Smooth muscle cell (in vitro differentiated cells): ENCODE measurements at regions not wholly inside any gene's neighbourhood (a gene's known extent, or its start where the extent isn't known, plus 50 kb on each side); places are given as distances from the start of the nearest gene placed in this dataset.

Experiments
- DNase-seq: peaks from one replicate; lab custom pipeline; 2025; ENCODE audit not compliant: unreplicated experiment; lab: John Stamatoyannopoulos, UW
- H2AFZ ChIP-seq: fragments of 200-600 bp; sonication (generic); 2 replicates; pipeline ENCODE4 v1.6.0; 2016; ENCODE audit warnings: antibody characterized with exemption, low read depth, mild to moderate bottlenecking
- H3F3A ChIP-seq: fragments of 200-600 bp; sonication (generic); 2 replicates; pipeline ENCODE4 v1.6.0; 2017; ENCODE audit warnings: antibody characterized with exemption, low read depth
- H3K27ac ChIP-seq: fragments of 200-600 bp; sonication (generic); 2 replicates; pipeline ENCODE4 v1.5.1; 2016; ENCODE audit warnings: low read depth, mild to moderate bottlenecking
- H3K27me3 ChIP-seq: fragments of 200-600 bp; sonication (generic); 2 replicates; pipeline ENCODE4 v1.6.1; 2016; ENCODE audit warnings: low read depth, mild to moderate bottlenecking
- H3K36me3 ChIP-seq: fragments of 200-600 bp; sonication (generic); 2 replicates; pipeline ENCODE4 v1.5.1; 2016; ENCODE audit warnings: low read depth
- H3K4me1 ChIP-seq: fragments of 200-600 bp; sonication (generic); 2 replicates; pipeline ENCODE4 v1.5.1; 2016; ENCODE audit warnings: low read depth
- H3K4me2 ChIP-seq: fragments of 200-600 bp; sonication (generic); 2 replicates; pipeline ENCODE4 v1.6.0; 2016; ENCODE audit warnings: mild to moderate bottlenecking
- H3K4me3 ChIP-seq: fragments of 200-600 bp; sonication (generic); 2 replicates; pipeline ENCODE4 v1.5.1; 2016; ENCODE audit warnings: mild to moderate bottlenecking
- H3K79me2 ChIP-seq: fragments of 200-600 bp; sonication (generic); 2 replicates; pipeline ENCODE4 v1.6.0; 2016; ENCODE audit warnings: low read depth, mild to moderate bottlenecking
- H3K9ac ChIP-seq: fragments of 200-600 bp; sonication (generic); 2 replicates; pipeline ENCODE4 v1.6.0; 2016; ENCODE audit warnings: low read depth
- H3K9me3 ChIP-seq: fragments of 200-600 bp; sonication (generic); replicated peaks from 2 replicates; pipeline ENCODE4 v1.5.1; 2016; ENCODE audit warnings: low read depth
- H4K20me1 ChIP-seq: fragments of 200-600 bp; sonication (generic); 2 replicates; pipeline ENCODE4 v1.6.0; 2016; ENCODE audit warnings: low read depth
- CTCF ChIP-seq: fragments of 200-600 bp; sonication (generic); IDR thresholded peaks from 2 replicates; pipeline ENCODE4 v1.5.1; 2017; ENCODE audit warnings: borderline replicate concordance, mild to moderate bottlenecking, antibody characterized with exemption; ENCODE audit not compliant: insufficient read depth, poor library complexity, severe bottlenecking
- WGBS: methylation state at CpG from one replicate; pipeline ENCODE4 v1.1.7; 2016; ENCODE audit warnings: low lambda C conversion rate; 5-methylcytosine and 5-hydroxymethylcytosine counted together

- H2AFZ ChIP-seq = peak overlapping the region; percentile 85
- H3K9ac ChIP-seq = peak overlapping the region; percentile 35
- H3K79me2 ChIP-seq = no peaks in the 10 kb centered on the region
- no peaks in the 10 kb centered on the region for H3K9me3 ChIP-seq
- H3K27ac ChIP-seq = no peak overlapping the region
- no peaks in the 10 kb centered on the region for H3K36me3 ChIP-seq
- H3F3A ChIP-seq = no peaks in the 10 kb centered on the region
- 49% methylated on average over 20 of the region's 20 CpGs for WGBS
- H3K4me3 ChIP-seq = peak overlapping the region; percentile 31
- H3K4me2 ChIP-seq = peak overlapping the region; percentile 79
- H3K27me3 ChIP-seq = no peaks in the 10 kb centered on the region
- H3K4me1 ChIP-seq = peaks cover 21% of the 10 kb centered on the region
- DNase-seq = no peak
- H4K20me1 ChIP-seq = no peaks in the 10 kb centered on the region
- TF ChIP-seq CTCF = no peak
These were observed 73.1 kb downstream of the MYCN start for GRCh38 chr2:16013359-16013911.

GRCh38 chr2:16012626-16013358 is 72.4 kb downstream of the MYCN start:
- H3K4me2 ChIP-seq = peak overlapping the region; percentile 79
- peak overlapping the region; percentile 16 for H3K27ac ChIP-seq
- H3K36me3 ChIP-seq = no peaks in the 10 kb centered on the region
- H4K20me1 ChIP-seq = no peaks in the 10 kb centered on the region
- no peaks in the 10 kb centered on the region for H3K27me3 ChIP-seq
- H3K4me3 ChIP-seq = peak overlapping the region; percentile 31
- peak overlapping the region; percentile 85 for H2AFZ ChIP-seq
- TF ChIP-seq CTCF = no peak
- no peaks in the 10 kb centered on the region for H3F3A ChIP-seq
- H3K9ac ChIP-seq = peak overlapping the region; percentile 35
- H3K9me3 ChIP-seq = no peaks in the 10 kb centered on the region
- H3K79me2 ChIP-seq = no peaks in the 10 kb centered on the region
- peaks cover 21% of the 10 kb centered on the region for H3K4me1 ChIP-seq
- no peak for DNase-seq
- 14% methylated on average over 19 of the region's 19 CpGs for WGBS

GRCh38 chr2:16012029-16012596 is 71.8 kb downstream of the MYCN start:
- no peak overlapping the region for H2AFZ ChIP-seq
- TF ChIP-seq CTCF = no peak
- no peaks in the 10 kb centered on the region for H3K36me3 ChIP-seq
- H3K4me2 ChIP-seq = peak overlapping the region; percentile 79
- H3K27ac ChIP-seq = no peak overlapping the region
- H4K20me1 ChIP-seq = no peaks in the 10 kb centered on the region
- H3K79me2 ChIP-seq = no peaks in the 10 kb centered on the region
- no peak overlapping the region for H3K9ac ChIP-seq
- peaks cover 15% of the 10 kb centered on the region for H3K4me1 ChIP-seq
- DNase-seq = no peak
- H3F3A ChIP-seq = no peaks in the 10 kb centered on the region
- H3K4me3 ChIP-seq = no peak overlapping the region
- no peaks in the 10 kb centered on the region for H3K27me3 ChIP-seq
- WGBS = 81% methylated on average over 2 of the region's 2 CpGs
- no peaks in the 10 kb centered on the region for H3K9me3 ChIP-seq
